KMS-11 (cell line): ENCODE measurements at regions not wholly inside any gene's neighbourhood (a gene's known extent, or its start where the extent isn't known, plus 50 kb on each side); places are given as distances from the start of the nearest gene placed in this dataset.

ENCODE experiments used
- H2AFZ ChIP-seq: fragments of 200-600 bp; sonication (generic); 2 replicates; pipeline ENCODE4 v1.6.1; 2016; ENCODE audit warnings: antibody characterized with exemption, mixed run types, low read depth
- H3K27ac ChIP-seq: fragments of 200-600 bp; sonication (generic); 2 replicates; pipeline ENCODE4 v1.6.1; 2016; ENCODE audit warnings: mild to moderate bottlenecking, mixed run types
- H3K27me3 ChIP-seq: fragments of 200-600 bp; sonication (generic); 2 replicates; pipeline ENCODE4 v1.6.1; 2017; ENCODE audit warnings: mild to moderate bottlenecking, low read depth, mixed run types, moderate library complexity; ENCODE audit not compliant: insufficient read depth
- H3K36me3 ChIP-seq: fragments of 200-600 bp; sonication (generic); 2 replicates; pipeline ENCODE4 v1.6.1; 2017; ENCODE audit warnings: mild to moderate bottlenecking, mixed run types; ENCODE audit not compliant: insufficient read depth
- H3K4me1 ChIP-seq: fragments of 200-600 bp; sonication (generic); 2 replicates; pipeline ENCODE4 v1.6.1; 2016; ENCODE audit warnings: mild to moderate bottlenecking, low read depth, mixed run types; ENCODE audit not compliant: poor library complexity, severe bottlenecking
- H3K4me2 ChIP-seq: fragments of 200-600 bp; sonication (generic); 2 replicates; pipeline ENCODE4 v1.7.0; 2016; ENCODE audit warnings: mild to moderate bottlenecking, mixed run types
- H3K4me3 ChIP-seq: fragments of 200-600 bp; sonication (generic); IDR thresholded peaks from 2 replicates; pipeline ENCODE4 v1.6.1; 2017; ENCODE audit warnings: low read depth, low read length, mixed read lengths; ENCODE audit not compliant: insufficient read depth
- H3K79me2 ChIP-seq: fragments of 200-600 bp; sonication (generic); 2 replicates; pipeline ENCODE4 v1.6.1; 2016; ENCODE audit warnings: low read depth, mixed run types; ENCODE audit not compliant: insufficient read depth
- H3K9ac ChIP-seq: fragments of 200-600 bp; sonication (generic); 2 replicates; pipeline ENCODE4 v1.6.1; 2016; ENCODE audit warnings: mild to moderate bottlenecking, mixed run types
- H4K20me1 ChIP-seq: fragments of 200-600 bp; sonication (generic); 2 replicates; pipeline ENCODE4 v1.6.1; 2016; ENCODE audit warnings: mild to moderate bottlenecking, mixed run types; ENCODE audit not compliant: insufficient read depth
- TF ChIP-seq, protein P1 (sequence below): fragments of 200-600 bp; sonication (generic); conservative IDR thresholded peaks from 2 replicates; pipeline ENCODE4 v1.6.1; 2017; ENCODE audit warnings: low read depth, mild to moderate bottlenecking, antibody characterized with exemption, low read length, moderate library complexity, mixed read lengths

DNA sequence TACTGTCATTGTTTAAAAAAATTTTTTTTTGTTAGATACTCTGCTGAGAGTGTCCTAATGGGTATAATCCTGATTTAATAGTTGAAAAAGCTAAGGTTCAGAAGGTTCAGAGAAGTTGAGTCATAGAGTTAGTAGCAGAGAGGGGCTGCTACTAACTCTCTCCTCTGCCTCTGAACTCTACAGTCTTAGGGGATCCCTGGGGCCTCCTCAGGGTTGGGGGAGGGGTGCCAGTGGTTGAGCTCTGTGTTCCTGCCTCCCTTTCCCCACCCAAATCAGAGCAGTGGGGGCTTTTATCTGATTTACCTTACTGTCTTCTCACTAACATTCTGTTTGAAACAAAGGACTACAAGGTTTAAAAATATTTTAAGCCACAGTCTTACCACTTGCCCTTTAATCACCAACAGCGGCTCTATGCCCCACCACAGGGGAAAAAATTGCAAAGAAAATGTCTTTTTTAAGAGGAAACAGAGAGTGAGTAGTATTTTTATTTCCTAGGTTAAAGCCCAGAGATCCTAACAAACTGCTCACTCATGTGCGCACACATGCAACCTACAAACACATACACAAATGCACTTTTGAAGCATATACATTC is 102.2 kb upstream of the ATP6AP2 start:
- peaks cover 6% of the 10 kb centered on the region for H3K4me1 ChIP-seq
- no peak overlapping the region for H3K27ac ChIP-seq
- H3K27me3 ChIP-seq = no peaks in the 10 kb centered on the region
- no peak overlapping the region for H3K4me3 ChIP-seq
- no peaks in the 10 kb centered on the region for H4K20me1 ChIP-seq
- H2AFZ ChIP-seq = no peak overlapping the region
- H3K79me2 ChIP-seq = no peaks in the 10 kb centered on the region
- H3K9ac ChIP-seq = no peak overlapping the region
- no peak overlapping the region for H3K4me2 ChIP-seq
- no peaks in the 10 kb centered on the region for H3K36me3 ChIP-seq
- TF ChIP-seq, protein P1, sequence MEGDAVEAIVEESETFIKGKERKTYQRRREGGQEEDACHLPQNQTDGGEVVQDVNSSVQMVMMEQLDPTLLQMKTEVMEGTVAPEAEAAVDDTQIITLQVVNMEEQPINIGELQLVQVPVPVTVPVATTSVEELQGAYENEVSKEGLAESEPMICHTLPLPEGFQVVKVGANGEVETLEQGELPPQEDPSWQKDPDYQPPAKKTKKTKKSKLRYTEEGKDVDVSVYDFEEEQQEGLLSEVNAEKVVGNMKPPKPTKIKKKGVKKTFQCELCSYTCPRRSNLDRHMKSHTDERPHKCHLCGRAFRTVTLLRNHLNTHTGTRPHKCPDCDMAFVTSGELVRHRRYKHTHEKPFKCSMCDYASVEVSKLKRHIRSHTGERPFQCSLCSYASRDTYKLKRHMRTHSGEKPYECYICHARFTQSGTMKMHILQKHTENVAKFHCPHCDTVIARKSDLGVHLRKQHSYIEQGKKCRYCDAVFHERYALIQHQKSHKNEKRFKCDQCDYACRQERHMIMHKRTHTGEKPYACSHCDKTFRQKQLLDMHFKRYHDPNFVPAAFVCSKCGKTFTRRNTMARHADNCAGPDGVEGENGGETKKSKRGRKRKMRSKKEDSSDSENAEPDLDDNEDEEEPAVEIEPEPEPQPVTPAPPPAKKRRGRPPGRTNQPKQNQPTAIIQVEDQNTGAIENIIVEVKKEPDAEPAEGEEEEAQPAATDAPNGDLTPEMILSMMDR = no peak

DNA sequence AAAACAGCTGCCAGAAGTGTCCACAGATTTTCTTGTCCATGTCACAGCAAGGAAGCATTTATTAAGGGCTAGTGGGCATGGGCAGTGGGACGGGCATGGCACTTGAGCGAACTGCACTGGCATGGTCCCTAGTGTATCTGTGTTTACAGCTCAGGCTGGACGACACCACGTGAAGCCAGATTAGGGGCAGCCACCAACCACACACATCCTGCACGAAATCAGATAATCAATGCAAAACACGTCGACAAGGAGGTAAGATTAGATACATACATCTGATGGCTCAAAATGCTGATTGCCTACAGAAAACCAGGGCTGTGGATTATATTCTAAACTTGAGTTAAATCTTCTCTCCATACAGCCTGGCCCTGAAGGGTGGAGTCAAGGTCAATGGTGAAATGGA is 103.8 kb upstream of the ATP6AP2 start:
- no peak overlapping the region for H3K4me2 ChIP-seq
- no peaks in the 10 kb centered on the region for H3K27me3 ChIP-seq
- H3K79me2 ChIP-seq = no peaks in the 10 kb centered on the region
- no peak overlapping the region for H3K27ac ChIP-seq
- H3K4me1 ChIP-seq = peaks cover 17% of the 10 kb centered on the region
- H3K9ac ChIP-seq = no peak overlapping the region
- H3K36me3 ChIP-seq = no peaks in the 10 kb centered on the region
- H4K20me1 ChIP-seq = no peaks in the 10 kb centered on the region
- H3K4me3 ChIP-seq = no peak overlapping the region
- H2AFZ ChIP-seq = no peak overlapping the region
- TF ChIP-seq, protein P1 = no peak

DNA sequence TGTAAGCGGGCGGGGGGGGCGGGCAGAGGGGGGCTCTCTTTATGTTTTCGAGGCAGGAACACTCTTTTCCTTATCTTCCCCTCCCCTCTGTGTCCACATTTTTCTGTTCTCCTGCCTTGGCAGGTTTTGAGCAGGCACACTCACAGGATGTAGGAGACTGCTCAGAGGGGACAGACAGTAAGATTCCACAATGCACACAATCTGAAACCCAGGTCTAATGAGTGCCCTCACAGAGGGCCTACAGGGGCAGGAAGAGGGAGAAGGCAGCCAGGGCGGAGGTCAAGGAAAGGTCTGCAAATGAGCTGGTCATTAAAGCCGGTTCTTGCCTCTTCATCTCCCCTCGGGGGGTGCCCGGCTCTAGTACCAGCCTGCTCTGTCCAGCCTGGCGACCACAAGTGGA is 106.1 kb upstream of the ATP6AP2 start:
- no peaks in the 10 kb centered on the region for H4K20me1 ChIP-seq
- H3K4me1 ChIP-seq = peaks cover 32% of the 10 kb centered on the region
- no peak overlapping the region for H3K4me3 ChIP-seq
- no peaks in the 10 kb centered on the region for H3K79me2 ChIP-seq
- H2AFZ ChIP-seq = no peak overlapping the region
- H3K4me2 ChIP-seq = no peak overlapping the region
- no peaks in the 10 kb centered on the region for H3K27me3 ChIP-seq
- H3K9ac ChIP-seq = no peak overlapping the region
- TF ChIP-seq, protein P1 = no peak
- H3K36me3 ChIP-seq = no peaks in the 10 kb centered on the region
- no peak overlapping the region for H3K27ac ChIP-seq

DNA sequence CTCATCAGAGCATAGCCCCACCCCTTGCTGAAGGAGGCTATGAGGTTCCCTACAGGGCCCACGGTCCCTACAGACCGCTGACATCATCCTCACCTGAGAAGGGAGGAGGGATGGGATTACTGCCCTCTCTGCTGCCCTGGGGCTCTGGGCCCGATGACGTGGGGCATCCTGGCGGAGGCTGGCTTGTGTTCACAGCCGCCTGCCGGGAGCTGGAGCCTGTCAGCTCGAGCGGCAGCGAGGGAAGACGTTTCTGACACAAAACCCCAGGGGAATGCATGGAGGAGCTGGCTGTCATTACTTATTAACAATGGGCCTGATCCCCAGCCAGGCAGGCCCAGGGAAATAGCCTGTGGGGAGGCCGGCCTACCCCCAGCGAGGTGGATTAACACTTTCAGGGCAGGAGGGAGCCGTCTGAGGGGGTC is 106.6 kb upstream of the ATP6AP2 start:
- Histone ChIP-seq H3K36me3 (no peaks in the 10 kb centered on the region), H3K4me3 (no peak overlapping the region), H2AFZ (no peak overlapping the region), H3K4me1 (peaks cover 34% of the 10 kb centered on the region), H3K27ac (no peak overlapping the region), H3K27me3 (no peaks in the 10 kb centered on the region), H3K9ac (no peak overlapping the region), H4K20me1 (no peaks in the 10 kb centered on the region), H3K4me2 (no peak overlapping the region), H3K79me2 (no peaks in the 10 kb centered on the region)
- TF ChIP-seq, protein P1 = no peak
